Daoy (cell line): ENCODE measurements at regions not wholly inside any gene's neighbourhood (a gene's known extent, or its start where the extent isn't known, plus 50 kb on each side); places are given as distances from the start of the nearest gene placed in this dataset.
"Not testable (repeated sequence)": the region's sequence is repeated elsewhere in the genome, so short reads cannot be mapped to it uniquely, and the experiment has no call there.

Source experiments
- DNase-seq: peaks from one replicate; pipeline ENCODE4 v3.0.0-alpha.2; 2015; ENCODE audit warnings: low read depth

DNA sequence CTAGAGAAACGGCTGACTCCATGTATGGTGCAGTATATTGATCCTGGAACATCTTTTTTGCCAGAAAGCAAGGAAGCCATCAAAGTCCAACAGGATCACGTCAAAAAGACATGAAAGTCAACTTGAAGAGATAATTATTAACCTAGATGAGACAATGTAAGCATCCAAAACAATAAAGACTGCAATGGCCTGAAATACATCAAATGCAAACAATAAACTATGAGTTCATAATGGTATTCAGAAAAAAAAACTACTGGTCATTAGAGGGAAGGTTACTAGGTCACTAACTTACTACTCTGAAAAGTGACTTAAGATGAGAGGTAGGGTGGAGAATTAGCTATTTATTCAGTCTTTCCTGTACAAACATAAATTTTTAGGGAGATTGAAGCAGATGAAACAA lies 75.3 kb upstream of the OR4F16 start:
- DNase-seq = not testable (repeated sequence)

DNA sequence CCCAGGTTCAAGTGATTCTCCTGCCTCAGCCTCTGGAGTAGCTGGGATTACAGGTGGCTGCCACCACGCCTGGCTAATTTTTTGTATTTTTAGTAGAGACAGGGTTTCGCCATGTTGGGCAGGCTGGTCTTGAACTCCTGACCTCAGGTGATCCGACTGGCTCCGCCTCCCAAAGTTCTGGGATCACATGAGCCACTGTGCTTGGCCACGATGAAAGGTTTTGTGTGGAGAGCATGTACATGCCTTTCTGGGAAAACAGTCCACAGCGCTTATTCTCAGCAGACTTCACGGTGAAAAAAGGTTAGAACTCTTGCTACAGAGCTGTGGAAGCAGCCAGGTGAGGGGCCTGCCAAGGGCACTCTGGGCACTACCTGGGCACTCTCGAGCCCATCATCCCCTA lies 85.0 kb upstream of the OR4F16 start:
- DNase-seq = not testable (repeated sequence)

DNA sequence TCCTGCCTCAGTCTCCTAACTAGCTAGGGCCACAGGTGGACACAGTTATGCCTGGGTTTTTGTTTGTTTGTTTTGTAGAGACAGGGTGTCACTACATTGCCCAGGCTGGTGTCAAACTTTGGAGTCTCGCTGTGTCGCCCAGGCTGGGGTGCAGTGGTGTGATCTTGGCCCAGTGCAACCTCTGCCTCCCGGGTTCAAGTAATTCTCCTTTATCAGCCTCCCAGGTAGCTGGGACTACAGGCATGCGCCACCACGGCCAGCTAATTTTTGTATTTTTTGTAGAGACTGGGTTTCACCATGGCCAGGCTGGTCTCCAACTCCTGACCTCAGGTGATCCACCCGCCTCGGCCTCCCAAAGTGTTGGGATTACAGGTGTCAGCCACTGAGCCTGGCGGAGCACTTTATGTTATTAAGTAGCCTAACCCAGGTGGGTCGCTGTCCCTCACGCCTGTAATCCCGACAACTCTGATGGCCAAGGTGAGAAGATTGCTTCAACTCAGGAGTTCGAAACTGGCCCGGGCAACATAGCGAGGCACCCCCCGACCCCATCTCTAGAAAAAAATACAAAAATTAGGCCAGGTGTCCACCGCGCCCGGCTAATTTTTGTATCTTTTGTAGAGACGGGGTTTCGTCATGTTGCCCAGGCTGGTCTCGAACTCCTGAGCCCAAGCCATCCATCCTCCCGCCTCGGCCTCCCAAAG lies 91.2 kb upstream of the OR4F16 start:
- DNase-seq = not testable (repeated sequence)

GRCh38 chr1:778451-779278 lies 92.2 kb upstream of the OR4F16 start:
- peak; percentile 100 for DNase-seq

DNA sequence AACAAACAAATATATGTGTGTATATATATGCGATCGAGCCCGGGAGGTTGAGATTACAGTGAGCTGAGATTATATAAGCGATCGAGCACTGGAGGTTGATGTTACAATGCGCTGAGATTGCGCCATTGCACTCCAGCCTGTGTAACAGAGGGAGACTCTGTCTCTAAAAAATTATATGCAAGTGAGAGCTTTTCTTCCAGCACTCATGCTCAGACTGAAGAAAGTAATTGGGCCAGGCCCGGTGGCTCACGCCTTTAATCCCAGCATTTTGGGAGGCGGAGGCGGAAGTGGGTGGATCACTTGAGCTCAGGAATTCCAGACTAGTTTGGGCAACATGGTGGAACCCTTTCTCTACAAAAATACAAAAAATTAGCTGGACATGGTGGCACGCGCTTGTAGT lies 93.2 kb upstream of the OR4F16 start:
- not testable (repeated sequence) for DNase-seq

DNA sequence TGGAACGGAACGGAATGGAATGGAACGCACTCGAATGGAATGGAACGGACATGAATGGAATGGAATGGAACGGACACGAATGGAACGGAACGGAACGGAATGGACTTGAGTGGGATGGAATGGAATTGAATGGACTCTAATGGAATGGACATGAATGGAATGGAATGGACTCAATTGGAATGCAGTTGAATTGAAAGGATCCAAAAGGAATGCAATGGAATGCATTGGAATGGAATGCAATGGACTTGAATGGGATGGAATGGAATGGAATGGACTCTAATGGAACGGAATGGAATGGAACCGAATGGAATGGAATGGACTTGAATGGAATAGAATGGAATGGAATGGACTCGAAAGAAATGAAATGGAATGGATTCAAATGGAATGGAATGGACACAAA lies 102.4 kb upstream of the OR4F16 start:
- no peak for DNase-seq

GRCh38 chr1:789606-790005 lies 103.2 kb upstream of the OR4F16 start:
- DNase-seq = not testable (repeated sequence)

- DNase-seq = not testable (repeated sequence)
Observed at GRCh38 chr1:790388-790930, 104.0 kb upstream of the OR4F16 start.

- not testable (repeated sequence) for DNase-seq
Observed at GRCh38 chr1:794310-794709, 107.9 kb upstream of the OR4F16 start.

GRCh38 chr1:794918-795584 lies 108.6 kb upstream of the OR4F16 start:
- not testable (repeated sequence) for DNase-seq

DNA sequence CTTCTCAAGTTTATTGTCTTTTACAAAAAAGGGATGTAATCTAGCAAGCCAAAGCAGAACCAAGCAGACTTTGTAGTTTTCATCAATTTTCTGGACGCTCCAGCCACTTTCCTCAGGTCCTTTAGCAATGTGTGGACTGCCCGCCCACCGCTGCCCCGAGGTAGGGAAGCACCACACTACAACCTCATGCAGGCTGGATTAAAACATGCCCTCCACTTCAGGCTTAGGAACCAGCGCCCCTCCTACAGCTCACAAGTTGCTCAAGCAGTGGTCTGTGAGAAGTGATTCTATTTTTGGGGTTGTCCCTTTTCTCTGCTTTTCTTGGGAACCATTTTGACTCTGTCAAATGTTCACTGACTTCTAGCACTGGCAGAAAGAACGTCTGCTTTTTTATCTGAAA lies 111.2 kb upstream of the OR4F16 start:
- DNase-seq = not testable (repeated sequence)

- DNase-seq = not testable (repeated sequence)
Observed at GRCh38 chr1:800397-800796, 113.9 kb upstream of the OR4F16 start.

DNA sequence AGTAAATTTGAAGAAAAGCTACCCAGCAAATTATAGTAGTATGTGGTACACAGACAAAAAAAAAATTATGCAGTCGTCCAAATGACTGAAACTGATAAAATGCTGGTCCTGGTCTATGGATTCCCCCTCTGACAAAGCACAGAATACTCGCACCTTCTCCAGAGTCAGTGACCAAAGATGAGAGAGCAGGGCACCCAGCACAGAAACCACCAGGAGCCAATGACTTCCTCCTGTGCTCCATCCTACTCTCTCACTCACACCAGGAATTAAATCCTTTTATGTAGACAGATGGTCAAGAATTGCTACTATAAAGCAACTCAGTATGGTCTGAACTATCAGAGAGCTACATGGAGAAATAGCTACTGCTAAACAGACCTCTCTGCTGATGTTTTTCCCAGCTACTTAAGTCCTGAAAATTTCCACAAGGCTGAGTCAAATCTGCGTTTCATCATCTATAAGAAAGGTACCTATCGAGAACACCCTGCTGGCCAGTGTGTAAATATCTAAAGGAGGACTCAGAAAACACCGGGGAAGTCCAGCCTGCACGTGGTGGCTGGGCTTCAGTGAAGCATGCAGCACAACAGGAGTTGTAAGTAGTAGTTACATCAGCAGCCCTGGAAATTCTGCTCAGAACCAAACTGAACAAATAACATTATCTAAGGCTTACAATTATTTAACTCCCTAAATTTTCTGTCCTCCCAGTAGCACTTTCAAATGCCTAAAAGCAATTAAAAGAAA lies 118.1 kb upstream of the OR4F16 start:
- DNase-seq = not testable (repeated sequence)

DNA sequence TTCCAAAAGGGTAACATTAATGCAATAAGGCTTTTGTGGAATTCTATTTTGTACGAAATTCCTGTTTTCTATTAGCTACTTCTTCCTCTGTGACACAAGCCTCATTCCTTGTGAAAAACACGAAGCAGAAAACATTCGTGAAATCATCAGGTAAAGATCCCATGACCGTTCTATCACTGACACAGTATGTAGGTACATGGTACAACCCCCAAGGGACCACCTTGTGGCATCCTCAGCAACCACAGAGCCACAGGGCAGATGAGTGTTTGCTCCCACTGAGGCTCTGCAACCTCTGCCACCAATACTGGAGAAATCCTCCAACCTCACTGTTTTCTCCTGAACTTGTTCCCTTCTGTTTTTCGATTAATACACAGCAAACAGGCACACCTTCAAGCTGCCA lies 118.4 kb upstream of the SAMD11 start:
- DNase-seq = not testable (repeated sequence)

- not testable (repeated sequence) for DNase-seq
Observed at GRCh38 chr1:807066-807465, 116.7 kb upstream of the SAMD11 start.

DNA sequence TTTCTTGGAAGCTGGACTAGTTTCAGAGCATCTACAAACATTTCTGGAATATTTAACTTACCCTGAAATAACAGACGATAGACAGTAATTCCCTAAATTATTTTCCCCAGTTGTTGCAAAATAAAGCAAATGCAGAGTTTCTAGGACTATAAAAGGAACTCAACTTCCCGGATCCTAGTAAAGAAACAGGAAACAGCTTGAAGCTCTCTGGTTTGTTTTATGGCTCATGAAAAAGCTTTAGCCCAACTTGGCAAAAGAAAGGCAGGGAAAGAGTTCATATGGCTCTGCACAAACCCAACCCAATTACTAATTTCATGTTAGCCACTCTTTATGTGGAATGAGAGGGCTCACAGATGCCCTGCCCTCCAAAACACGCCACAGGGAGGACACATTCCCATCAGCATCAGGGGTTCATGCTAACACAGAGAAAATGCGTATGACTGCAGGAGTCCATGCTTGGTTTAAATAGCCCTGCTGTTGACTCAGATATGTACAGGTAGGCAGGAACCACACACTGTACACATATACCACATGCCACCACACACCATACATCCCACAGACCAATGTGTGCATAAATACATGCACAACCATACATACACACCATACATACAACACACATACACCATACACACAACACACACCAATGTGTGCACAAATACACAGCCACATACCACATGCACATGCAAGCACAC lies 115.9 kb upstream of the SAMD11 start:
- not testable (repeated sequence) for DNase-seq

DNA sequence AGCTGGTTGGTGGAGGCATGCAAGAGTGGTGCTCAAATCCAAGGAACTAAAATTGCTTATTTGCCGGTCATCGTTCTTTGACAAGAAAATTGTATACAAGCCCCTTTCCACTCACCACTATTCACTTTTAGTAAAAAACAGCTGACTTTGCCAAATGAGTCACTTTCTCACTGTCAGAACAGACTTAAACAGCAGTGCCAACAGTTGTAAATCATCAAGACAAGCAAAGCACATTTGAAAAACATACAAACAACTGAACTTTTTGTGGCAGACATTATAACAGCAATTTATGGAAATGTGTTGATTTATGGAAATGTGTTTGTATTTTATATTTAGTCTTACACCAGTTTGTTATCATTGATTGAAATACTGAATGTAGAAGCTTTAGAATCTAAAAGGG lies 112.8 kb upstream of the SAMD11 start:
- DNase-seq = not testable (repeated sequence)

GRCh38 chr1:812535-813127 lies 111.1 kb upstream of the SAMD11 start:
- not testable (repeated sequence) for DNase-seq

DNA sequence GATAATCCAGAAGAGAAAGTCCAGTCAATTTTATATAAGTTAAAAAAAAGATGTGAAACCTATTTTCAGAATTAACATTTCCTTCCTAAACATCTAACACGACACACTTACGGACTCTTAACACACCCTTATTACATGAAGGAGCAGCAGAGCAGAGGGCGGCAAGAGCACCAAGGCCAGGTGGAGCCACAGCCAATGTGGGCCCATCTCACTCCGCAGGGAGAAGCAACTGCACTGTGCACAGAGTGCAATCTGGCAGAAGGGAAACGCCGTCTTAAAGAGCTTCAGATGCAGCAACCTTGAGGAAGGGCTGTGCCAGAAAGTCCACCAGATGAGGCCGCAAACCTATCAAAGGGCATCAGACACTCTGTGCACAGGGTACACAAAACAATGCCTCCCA lies 109.2 kb upstream of the SAMD11 start:
- not testable (repeated sequence) for DNase-seq

GRCh38 chr1:815147-815922 lies 108.4 kb upstream of the SAMD11 start:
- DNase-seq = not testable (repeated sequence)
